ENCODE measurements at regions not wholly inside any gene's neighbourhood (a gene's known extent, or its start where the extent isn't known, plus 50 kb on each side); places are given as distances from the start of the nearest gene placed in this dataset.
A peak's percentile ranks its signal among the peaks of the same experiment; 100 is the strongest.

DNA sequence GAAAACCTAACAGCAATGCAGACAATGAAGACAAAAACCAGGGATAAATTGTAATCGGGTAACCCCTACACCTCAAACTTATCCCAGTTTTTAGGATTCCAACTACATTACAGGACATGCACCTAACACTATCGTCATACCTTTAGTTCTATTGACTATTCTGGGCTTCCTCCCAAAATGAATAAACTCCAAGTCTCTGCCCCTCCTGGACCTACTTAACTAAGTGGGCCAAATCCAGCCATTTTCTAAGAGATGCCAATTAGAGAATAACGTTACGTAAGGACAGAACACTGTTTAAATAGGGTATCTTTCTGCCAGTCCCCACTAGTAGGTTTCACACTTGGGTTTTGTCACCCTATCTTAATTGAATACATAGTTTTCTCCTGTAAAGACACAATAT lies 253.1 kb upstream of the MKLN1 start:
- TF ChIP-seq, protein P1, sequence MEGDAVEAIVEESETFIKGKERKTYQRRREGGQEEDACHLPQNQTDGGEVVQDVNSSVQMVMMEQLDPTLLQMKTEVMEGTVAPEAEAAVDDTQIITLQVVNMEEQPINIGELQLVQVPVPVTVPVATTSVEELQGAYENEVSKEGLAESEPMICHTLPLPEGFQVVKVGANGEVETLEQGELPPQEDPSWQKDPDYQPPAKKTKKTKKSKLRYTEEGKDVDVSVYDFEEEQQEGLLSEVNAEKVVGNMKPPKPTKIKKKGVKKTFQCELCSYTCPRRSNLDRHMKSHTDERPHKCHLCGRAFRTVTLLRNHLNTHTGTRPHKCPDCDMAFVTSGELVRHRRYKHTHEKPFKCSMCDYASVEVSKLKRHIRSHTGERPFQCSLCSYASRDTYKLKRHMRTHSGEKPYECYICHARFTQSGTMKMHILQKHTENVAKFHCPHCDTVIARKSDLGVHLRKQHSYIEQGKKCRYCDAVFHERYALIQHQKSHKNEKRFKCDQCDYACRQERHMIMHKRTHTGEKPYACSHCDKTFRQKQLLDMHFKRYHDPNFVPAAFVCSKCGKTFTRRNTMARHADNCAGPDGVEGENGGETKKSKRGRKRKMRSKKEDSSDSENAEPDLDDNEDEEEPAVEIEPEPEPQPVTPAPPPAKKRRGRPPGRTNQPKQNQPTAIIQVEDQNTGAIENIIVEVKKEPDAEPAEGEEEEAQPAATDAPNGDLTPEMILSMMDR (IDR thresholded peaks at IDR 0.05; ENCODE audit: low read depth, low read length), result no peak
- DNase-seq (ENCODE audit: low read depth, low spot score), result no peak
- H3K4me3 ChIP-seq (ENCODE audit: low read depth, low read length), result no peak overlapping the region
- in situ Hi-C loops (cut with HindIII; ENCODE audit: low sequenced_read_pairs), result no loop called here

DNA sequence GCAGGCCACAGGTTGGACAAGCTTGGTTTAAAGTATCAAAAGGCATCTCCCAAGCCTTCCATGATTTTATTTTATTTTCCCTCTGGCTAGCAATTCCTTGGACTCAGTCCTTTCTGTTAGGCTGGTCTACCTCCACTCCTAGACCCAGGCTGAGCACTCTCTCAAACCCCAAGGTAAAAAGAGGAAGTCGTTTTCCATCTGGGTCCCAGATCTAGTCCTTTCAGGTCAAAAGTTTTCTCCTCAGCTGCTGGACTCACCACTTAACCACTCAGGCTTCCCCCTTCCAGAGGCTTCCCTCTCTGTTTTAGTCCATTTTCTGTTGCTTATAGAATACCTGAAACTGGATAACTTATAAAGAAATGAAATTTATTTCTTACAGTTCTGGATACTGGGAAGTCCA lies 252.3 kb upstream of the MKLN1 start:
- in situ Hi-C loops (cut with HindIII; ENCODE audit: low sequenced_read_pairs), result no loop called here
- TF ChIP-seq, protein P1 (IDR thresholded peaks at IDR 0.05; ENCODE audit: low read depth, low read length), result no peak
- DNase-seq (ENCODE audit: low read depth, low spot score), result no peak
- no peak overlapping the region for H3K4me3 ChIP-seq (ENCODE audit: low read depth, low read length)

DNA sequence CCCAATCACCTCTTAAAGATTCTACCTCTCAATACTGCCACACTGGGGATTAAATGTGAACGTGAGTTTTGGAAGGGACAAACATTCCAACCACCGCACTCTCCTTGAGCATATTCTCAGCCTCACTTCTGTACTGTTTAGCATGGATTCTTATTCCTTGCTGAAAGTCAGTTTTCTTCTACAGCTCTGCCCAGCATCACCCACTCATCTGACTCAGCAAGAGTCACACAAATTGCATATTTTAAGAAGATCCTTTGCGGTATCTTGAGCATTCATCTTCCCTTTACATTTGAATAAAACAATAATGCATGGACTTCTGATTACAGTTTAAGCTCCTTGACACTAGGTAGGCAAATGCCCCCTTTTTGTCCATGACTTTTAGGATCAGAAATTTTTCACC lies 251.6 kb upstream of the MKLN1 start:
- no peak overlapping the region for H3K4me3 ChIP-seq (ENCODE audit: low read depth, low read length)
- TF ChIP-seq, protein P1 (IDR thresholded peaks at IDR 0.05; ENCODE audit: low read depth, low read length), result no peak
- in situ Hi-C loops (cut with HindIII; ENCODE audit: low sequenced_read_pairs), result no loop called here

DNA sequence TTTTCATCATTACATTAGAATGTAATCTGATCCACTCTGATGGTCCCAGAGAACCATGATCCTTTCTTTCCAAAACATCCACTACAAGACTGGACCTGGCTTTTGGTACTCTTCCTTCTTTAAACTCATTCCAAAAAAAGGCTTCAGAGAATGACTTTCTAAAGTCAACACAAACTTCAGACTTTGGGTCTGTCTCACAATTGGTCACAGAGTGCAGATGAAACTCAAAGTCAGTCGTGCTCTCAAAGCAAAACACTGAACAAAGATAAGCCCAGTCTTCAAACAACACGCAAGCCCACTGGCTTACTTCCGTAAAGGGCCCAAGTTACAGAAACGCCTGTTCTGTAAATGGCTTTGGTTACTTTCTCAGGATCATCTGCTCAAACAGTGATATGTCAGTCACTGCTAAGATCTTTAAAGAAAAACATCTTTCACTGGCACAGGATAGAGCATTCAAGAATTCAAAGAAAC lies 250.9 kb upstream of the MKLN1 start:
- TF ChIP-seq, protein P1 (IDR thresholded peaks at IDR 0.05; ENCODE audit: low read depth, low read length), result no peak
- in situ Hi-C loops (cut with HindIII; ENCODE audit: low sequenced_read_pairs), result no loop called here
- DNase-seq (ENCODE audit: low read depth, low spot score), result peak; percentile 7
- H3K4me3 ChIP-seq (ENCODE audit: low read depth, low read length), result no peak overlapping the region

More for the DNA sequence above, 251.6 kb upstream of the MKLN1 start:
- DNase-seq (ENCODE audit: low read depth, low spot score), result peak; percentile 59

DNA sequence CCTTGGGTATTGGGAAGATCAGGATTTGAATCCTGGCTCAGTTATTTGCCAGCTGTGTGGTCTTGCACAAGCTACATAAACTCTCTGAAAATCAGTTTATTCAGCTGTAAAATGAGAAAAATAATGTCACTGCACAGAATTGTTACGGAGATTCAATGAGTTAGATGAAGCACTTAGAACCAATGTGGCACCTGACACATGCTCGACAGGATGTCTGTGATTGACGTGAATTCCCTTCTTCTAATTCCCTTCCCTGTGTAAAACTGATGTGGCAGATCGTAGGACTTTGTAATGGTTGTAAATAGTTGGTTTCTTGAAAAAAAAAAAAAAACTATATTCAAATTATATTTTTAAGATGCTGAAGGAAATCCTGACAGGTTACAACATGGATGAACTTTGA lies 249.9 kb upstream of the MKLN1 start:
- TF ChIP-seq, protein P1 (IDR thresholded peaks at IDR 0.05; ENCODE audit: low read depth, low read length), result no peak
- H3K4me3 ChIP-seq (ENCODE audit: low read depth, low read length), result no peak overlapping the region
- no peak for DNase-seq (ENCODE audit: low read depth, low spot score)
- in situ Hi-C loops (cut with HindIII; ENCODE audit: low sequenced_read_pairs), result no loop called here

DNA sequence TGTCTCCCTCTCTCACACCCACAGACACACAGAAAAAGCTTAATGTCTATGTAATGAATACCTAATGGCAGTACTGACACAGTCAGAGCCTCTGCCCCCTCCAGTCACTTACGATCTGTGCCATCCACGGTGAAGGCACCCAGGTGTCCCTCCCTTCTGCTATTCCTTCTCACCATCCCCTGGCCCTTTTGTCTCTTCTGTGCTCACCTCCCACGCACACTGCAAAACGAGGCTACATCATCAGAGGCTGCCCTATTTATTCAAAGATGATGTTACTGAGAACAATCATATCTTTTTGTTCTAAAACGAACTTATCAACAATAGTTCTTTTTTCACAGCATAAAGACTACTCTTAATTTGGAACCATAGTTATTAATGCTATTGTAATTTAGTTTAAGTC lies 246.9 kb upstream of the MKLN1 start:
- H3K4me3 ChIP-seq (ENCODE audit: low read depth, low read length), result no peak overlapping the region
- TF ChIP-seq, protein P1 (IDR thresholded peaks at IDR 0.05; ENCODE audit: low read depth, low read length), result no peak
- no peak for DNase-seq (ENCODE audit: low read depth, low spot score)
- in situ Hi-C loops (cut with HindIII; ENCODE audit: low sequenced_read_pairs), result no loop called here

DNA sequence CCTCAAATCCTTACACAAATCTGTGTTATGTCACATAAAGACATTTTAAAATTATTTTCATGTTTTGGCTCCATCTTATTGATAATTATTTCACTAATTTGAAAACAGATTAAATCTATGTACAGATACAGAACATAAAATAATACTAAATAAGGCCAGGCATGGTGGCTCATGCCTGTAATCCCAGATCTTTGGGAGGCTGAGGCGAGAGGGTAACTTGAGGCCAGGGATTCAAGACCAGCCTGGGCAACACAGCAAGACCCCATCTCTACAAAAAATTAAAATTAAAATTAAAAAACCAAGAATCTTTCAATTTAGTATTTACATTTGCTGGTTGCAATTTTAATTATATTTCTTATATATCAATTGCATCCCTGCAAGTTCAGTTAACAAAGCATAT lies 246.4 kb upstream of the MKLN1 start:
- TF ChIP-seq, protein P1 (IDR thresholded peaks at IDR 0.05; ENCODE audit: low read depth, low read length), result no peak
- no peak overlapping the region for H3K4me3 ChIP-seq (ENCODE audit: low read depth, low read length)
- no peak for DNase-seq (ENCODE audit: low read depth, low spot score)
- in situ Hi-C loops (cut with HindIII; ENCODE audit: low sequenced_read_pairs), result no loop called here
